Mesodermal cell (in vitro differentiated cells): ENCODE measurements at regions not wholly inside any gene's neighbourhood (a gene's known extent, or its start where the extent isn't known, plus 50 kb on each side); places are given as distances from the start of the nearest gene placed in this dataset.

Experiments used
- H3K27ac ChIP-seq: 2 replicates; pipeline ENCODE4 v1.7.0; 2013; ENCODE audit warnings: mild to moderate bottlenecking, low read depth, low read length, moderate library complexity; ENCODE audit not compliant: severe bottlenecking
- H3K36me3 ChIP-seq: 2 replicates; pipeline ENCODE4 v1.7.1; 2013; ENCODE audit warnings: mild to moderate bottlenecking, low read length, moderate library complexity; ENCODE audit not compliant: control insufficient read depth, insufficient read depth
- H3K4me1 ChIP-seq: one replicate; pipeline ENCODE4 v1.7.1; 2013; ENCODE audit warnings: mild to moderate bottlenecking, low read length; ENCODE audit not compliant: insufficient read depth, control insufficient read depth, poor library complexity, severe bottlenecking
- H3K4me3 ChIP-seq: 2 replicates; pipeline ENCODE4 v1.7.0; 2013; ENCODE audit warnings: low read length, control low read depth, mild to moderate bottlenecking; ENCODE audit not compliant: insufficient read depth, poor library complexity, severe bottlenecking; ENCODE audit errors: extremely low read depth
- H3K9me3 ChIP-seq: 2 replicates; pipeline ENCODE4 v1.7.1; 2013; ENCODE audit warnings: mild to moderate bottlenecking, low read length, moderate library complexity; ENCODE audit not compliant: control insufficient read depth
- WGBS, 2 experiments: methylation state at CpG; one replicate each; pipeline ENCODE4 v1.1.5; 2013; ENCODE audit warnings: missing lambda C conversion rate in 2 of 2; ENCODE audit not compliant: insufficient coverage in 2 of 2; 5-methylcytosine and 5-hydroxymethylcytosine counted together

- no peaks in the 10 kb centered on the region for H3K36me3 ChIP-seq
Observed at GRCh38 chr7:67713451-67714056, 716.9 kb downstream of the TYW1 start.

GRCh38 chr7:67716729-67717128, 720.1 kb downstream of the TYW1 start:
- Histone ChIP-seq H3K4me1 (peaks cover 4% of the 10 kb centered on the region), H3K9me3 (no peaks in the 10 kb centered on the region), H3K4me3 (no peak overlapping the region), H3K27ac (no peak overlapping the region), H3K36me3 (no peaks in the 10 kb centered on the region)
- WGBS, 2 experiments, result 64 to 100% methylated on average over 1 of the region's 2 CpGs

More at GRCh38 chr7:67713451-67714056, 716.9 kb downstream of the TYW1 start:
- Histone ChIP-seq H3K27ac (no peak overlapping the region), H3K4me3 (no peak overlapping the region), H3K4me1 (peaks cover 4% of the 10 kb centered on the region), H3K9me3 (no peaks in the 10 kb centered on the region)
- 75 to 79% methylated on average over 11 to 13 of the region's 13 CpGs for WGBS, 2 experiments

DNA sequence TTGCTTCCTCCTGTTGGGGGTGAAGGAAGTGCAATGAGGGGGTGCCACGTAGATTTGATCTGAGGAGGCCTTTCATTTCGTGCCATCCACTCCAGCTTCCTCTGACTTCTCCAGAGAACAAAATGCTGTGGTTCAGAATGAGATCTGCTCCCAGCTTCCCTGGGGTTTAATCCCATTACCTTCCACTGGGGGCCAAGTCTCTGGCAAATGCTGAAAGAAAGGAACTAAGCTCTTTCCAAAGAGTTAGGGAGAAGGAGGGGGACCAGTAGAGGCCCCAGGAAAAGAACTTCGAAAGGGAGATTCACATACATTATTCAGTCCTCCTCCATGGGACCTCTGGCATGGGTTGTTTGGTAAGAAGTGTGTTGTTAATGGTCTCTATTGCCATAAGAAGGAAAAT, 727.0 kb downstream of the TYW1 start:
- Histone ChIP-seq H3K4me1 (no peaks in the 10 kb centered on the region), H3K9me3 (no peaks in the 10 kb centered on the region), H3K4me3 (no peak overlapping the region), H3K36me3 (no peaks in the 10 kb centered on the region), H3K27ac (no peak overlapping the region)
- 60 to 80% methylated on average over 1 of the region's 3 CpGs for WGBS, 2 experiments

- no peak overlapping the region for H3K4me3 ChIP-seq
Observed at GRCh38 chr7:67724435-67724834, 727.8 kb downstream of the TYW1 start.

GRCh38 chr7:67724955-67725354, 728.3 kb downstream of the TYW1 start:
- Histone ChIP-seq H3K27ac (no peak overlapping the region), H3K36me3 (no peaks in the 10 kb centered on the region), H3K4me3 (no peak overlapping the region), H3K9me3 (no peaks in the 10 kb centered on the region), H3K4me1 (no peaks in the 10 kb centered on the region)
- no CpG with 5 or more reads among the region's 2 CpGs for WGBS, 2 experiments

More at GRCh38 chr7:67724435-67724834, 727.8 kb downstream of the TYW1 start:
- WGBS, 2 experiments, result 73 to 79% methylated on average over 4 to 5 of the region's 5 CpGs
- H3K36me3 ChIP-seq, result no peaks in the 10 kb centered on the region
- no peak overlapping the region for H3K27ac ChIP-seq
- H3K9me3 ChIP-seq, result no peaks in the 10 kb centered on the region
- no peaks in the 10 kb centered on the region for H3K4me1 ChIP-seq

- no peaks in the 10 kb centered on the region for H3K36me3 ChIP-seq
- no peaks in the 10 kb centered on the region for H3K9me3 ChIP-seq
- no peaks in the 10 kb centered on the region for H3K4me1 ChIP-seq
- WGBS, 2 experiments, result 46 to 50% methylated on average over 3 of the region's 3 CpGs
- no peak overlapping the region for H3K4me3 ChIP-seq
- H3K27ac ChIP-seq, result no peak overlapping the region
Observed at GRCh38 chr7:67725423-67725822, 728.8 kb downstream of the TYW1 start.

DNA sequence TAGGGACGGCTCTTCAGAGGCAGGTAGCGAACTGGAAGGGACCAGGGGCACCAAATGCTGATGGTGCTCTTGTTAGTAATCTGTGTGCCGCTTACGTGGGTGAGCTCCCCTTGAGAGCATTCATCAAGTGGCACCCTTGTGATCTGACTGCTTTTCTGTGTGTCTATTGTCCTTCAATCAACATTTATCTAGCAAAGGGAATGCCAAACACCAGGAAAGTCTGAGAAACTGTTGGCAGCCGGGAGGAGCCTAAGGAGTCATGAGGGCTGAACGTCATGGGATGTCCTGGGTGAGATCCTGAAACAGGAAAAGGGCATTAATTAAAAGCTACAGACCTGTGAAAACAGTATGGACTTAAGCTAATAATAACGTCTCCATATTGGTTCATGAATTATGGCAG, 733.1 kb downstream of the TYW1 start:
- no peaks in the 10 kb centered on the region for H3K9me3 ChIP-seq
- no peak overlapping the region for H3K4me3 ChIP-seq
- 70 to 80% methylated on average over 7 of the region's 7 CpGs for WGBS, 2 experiments
- H3K27ac ChIP-seq, result no peak overlapping the region
- no peaks in the 10 kb centered on the region for H3K36me3 ChIP-seq
- no peaks in the 10 kb centered on the region for H3K4me1 ChIP-seq

- Histone ChIP-seq H3K4me3 (no peak overlapping the region), H3K9me3 (no peaks in the 10 kb centered on the region), H3K4me1 (no peaks in the 10 kb centered on the region), H3K27ac (no peak overlapping the region), H3K36me3 (no peaks in the 10 kb centered on the region)
- 93 to 100% methylated on average over 1 to 2 of the region's 2 CpGs for WGBS, 2 experiments
Observed at GRCh38 chr7:67731704-67732103, 735.1 kb downstream of the TYW1 start.

- Histone ChIP-seq H3K36me3 (no peaks in the 10 kb centered on the region), H3K4me1 (no peaks in the 10 kb centered on the region), H3K4me3 (no peak overlapping the region), H3K9me3 (no peaks in the 10 kb centered on the region), H3K27ac (no peak overlapping the region)
- WGBS, 2 experiments, result 60 to 81% methylated on average over 1 of the region's 1 CpG
Observed at GRCh38 chr7:67732898-67733297, 736.3 kb downstream of the TYW1 start.

DNA sequence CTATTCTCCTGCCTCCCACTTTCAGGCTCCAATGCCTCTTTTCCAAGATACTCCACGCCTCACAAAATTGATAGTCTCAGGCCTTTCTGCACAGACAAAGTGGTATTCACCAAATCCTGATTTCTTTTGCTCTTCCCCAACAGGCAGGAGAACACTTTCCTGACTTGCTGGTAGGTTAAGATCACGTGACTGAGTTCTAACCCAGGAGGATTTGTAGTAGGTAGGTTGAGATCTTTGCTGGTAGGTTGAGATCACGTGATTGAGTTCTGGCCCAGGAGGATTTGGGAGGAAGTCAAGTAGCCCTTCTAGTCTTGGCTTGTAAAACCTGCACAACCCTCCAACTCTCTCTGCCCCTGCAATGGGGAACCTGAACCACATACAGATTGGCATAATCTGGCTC, 741.5 kb downstream of the TYW1 start:
- no peak overlapping the region for H3K27ac ChIP-seq
- H3K36me3 ChIP-seq, result no peaks in the 10 kb centered on the region
- H3K4me3 ChIP-seq, result no peak overlapping the region
- H3K9me3 ChIP-seq, result no peaks in the 10 kb centered on the region
- no peaks in the 10 kb centered on the region for H3K4me1 ChIP-seq
- WGBS, 2 experiments, result 60 to 89% methylated on average over 1 to 2 of the region's 3 CpGs

GRCh38 chr7:67738958-67739357, 742.3 kb downstream of the TYW1 start:
- no peak overlapping the region for H3K4me3 ChIP-seq
- no CpG with 5 or more reads among the region's 6 CpGs for WGBS, 2 experiments
- H3K27ac ChIP-seq, result no peak overlapping the region
- no peaks in the 10 kb centered on the region for H3K9me3 ChIP-seq
- H3K36me3 ChIP-seq, result no peaks in the 10 kb centered on the region
- no peaks in the 10 kb centered on the region for H3K4me1 ChIP-seq
